HL-60 (cell line): ENCODE measurements at regions not wholly inside any gene's neighbourhood (a gene's known extent, or its start where the extent isn't known, plus 50 kb on each side); places are given as distances from the start of the nearest gene placed in this dataset.

Experiments used
- DNase-seq, 2 experiments: peaks; one replicate each; pipeline ENCODE4 v3.0.0-alpha.2; 2010 to 2020; ENCODE audit warnings: low read depth in 1 of 2, low spot score in 1 of 2
- H3K27ac ChIP-seq: fragments of 250-450 bp; sonication (Bioruptor Pico); replicated peaks from 2 replicates; pipeline ENCODE4 v1.5.1; 2020; ENCODE audit warnings: mild to moderate bottlenecking, moderate library complexity
- H3K27me3 ChIP-seq: fragments of 250-450 bp; sonication (Bioruptor Pico); 2 replicates; pipeline ENCODE4 v1.5.1; 2021; ENCODE audit warnings: mild to moderate bottlenecking, moderate library complexity; ENCODE audit not compliant: insufficient read depth, poor library complexity, severe bottlenecking
- H3K4me3 ChIP-seq: replicated peaks from 2 replicates; pipeline ENCODE4 v1.5.1; 2011; ENCODE audit warnings: mild to moderate bottlenecking, control low read depth, low read length; ENCODE audit not compliant: insufficient read depth
- GABPA ChIP-seq: IDR thresholded peaks from 2 replicates; pipeline ENCODE4 v1.6.1; 2012; ENCODE audit warnings: low read depth
- POLR2AphosphoS5 ChIP-seq: IDR thresholded peaks from 2 replicates; pipeline ENCODE4 v1.6.1; 2012; ENCODE audit warnings: low read depth
- SPI1 ChIP-seq: IDR thresholded peaks from 2 replicates; pipeline ENCODE4 v1.6.1; 2012; ENCODE audit warnings: low read depth, mild to moderate bottlenecking, borderline replicate concordance
- TF ChIP-seq, protein P1 (sequence below): IDR thresholded peaks from one replicate; pipeline ENCODE4 v1.5.1; 2011; ENCODE audit warnings: low read length, control low read depth, inconsistent platforms; ENCODE audit not compliant: insufficient read depth
- TF ChIP-seq, protein P2 (sequence below): IDR thresholded peaks from 2 replicates; pipeline ENCODE4 v1.6.1; 2012; ENCODE audit warnings: low read depth; ENCODE audit not compliant: insufficient replicate concordance

DNA sequence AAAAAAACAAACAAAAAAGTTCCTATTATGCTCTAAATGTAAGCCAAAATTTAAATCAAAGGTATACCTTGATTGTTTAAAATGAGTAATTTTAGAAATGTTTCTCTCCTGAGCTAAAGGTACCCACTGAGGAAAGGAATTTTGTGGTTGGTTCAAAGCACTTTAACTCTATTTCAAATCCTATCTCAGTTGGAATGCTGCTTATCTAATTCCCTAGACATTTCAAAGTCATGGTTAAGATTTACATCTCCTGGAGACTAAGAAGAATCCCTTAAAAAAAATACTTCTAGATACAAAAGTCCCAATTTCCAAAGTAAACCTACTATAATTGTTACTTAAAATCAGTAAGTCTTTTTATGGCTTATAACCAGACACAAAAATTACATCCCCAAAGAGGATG is 830.7 kb downstream of the GRID1 start:
- Histone ChIP-seq H3K27ac (no peak overlapping the region), H3K27me3 (no peaks in the 10 kb centered on the region), H3K4me3 (no peak overlapping the region)
- TF ChIP-seq, protein P1, sequence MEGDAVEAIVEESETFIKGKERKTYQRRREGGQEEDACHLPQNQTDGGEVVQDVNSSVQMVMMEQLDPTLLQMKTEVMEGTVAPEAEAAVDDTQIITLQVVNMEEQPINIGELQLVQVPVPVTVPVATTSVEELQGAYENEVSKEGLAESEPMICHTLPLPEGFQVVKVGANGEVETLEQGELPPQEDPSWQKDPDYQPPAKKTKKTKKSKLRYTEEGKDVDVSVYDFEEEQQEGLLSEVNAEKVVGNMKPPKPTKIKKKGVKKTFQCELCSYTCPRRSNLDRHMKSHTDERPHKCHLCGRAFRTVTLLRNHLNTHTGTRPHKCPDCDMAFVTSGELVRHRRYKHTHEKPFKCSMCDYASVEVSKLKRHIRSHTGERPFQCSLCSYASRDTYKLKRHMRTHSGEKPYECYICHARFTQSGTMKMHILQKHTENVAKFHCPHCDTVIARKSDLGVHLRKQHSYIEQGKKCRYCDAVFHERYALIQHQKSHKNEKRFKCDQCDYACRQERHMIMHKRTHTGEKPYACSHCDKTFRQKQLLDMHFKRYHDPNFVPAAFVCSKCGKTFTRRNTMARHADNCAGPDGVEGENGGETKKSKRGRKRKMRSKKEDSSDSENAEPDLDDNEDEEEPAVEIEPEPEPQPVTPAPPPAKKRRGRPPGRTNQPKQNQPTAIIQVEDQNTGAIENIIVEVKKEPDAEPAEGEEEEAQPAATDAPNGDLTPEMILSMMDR = no peak
- TF ChIP-seq SPI1 = no peak
- TF ChIP-seq POLR2AphosphoS5 = no peak
- TF ChIP-seq, protein P2, sequence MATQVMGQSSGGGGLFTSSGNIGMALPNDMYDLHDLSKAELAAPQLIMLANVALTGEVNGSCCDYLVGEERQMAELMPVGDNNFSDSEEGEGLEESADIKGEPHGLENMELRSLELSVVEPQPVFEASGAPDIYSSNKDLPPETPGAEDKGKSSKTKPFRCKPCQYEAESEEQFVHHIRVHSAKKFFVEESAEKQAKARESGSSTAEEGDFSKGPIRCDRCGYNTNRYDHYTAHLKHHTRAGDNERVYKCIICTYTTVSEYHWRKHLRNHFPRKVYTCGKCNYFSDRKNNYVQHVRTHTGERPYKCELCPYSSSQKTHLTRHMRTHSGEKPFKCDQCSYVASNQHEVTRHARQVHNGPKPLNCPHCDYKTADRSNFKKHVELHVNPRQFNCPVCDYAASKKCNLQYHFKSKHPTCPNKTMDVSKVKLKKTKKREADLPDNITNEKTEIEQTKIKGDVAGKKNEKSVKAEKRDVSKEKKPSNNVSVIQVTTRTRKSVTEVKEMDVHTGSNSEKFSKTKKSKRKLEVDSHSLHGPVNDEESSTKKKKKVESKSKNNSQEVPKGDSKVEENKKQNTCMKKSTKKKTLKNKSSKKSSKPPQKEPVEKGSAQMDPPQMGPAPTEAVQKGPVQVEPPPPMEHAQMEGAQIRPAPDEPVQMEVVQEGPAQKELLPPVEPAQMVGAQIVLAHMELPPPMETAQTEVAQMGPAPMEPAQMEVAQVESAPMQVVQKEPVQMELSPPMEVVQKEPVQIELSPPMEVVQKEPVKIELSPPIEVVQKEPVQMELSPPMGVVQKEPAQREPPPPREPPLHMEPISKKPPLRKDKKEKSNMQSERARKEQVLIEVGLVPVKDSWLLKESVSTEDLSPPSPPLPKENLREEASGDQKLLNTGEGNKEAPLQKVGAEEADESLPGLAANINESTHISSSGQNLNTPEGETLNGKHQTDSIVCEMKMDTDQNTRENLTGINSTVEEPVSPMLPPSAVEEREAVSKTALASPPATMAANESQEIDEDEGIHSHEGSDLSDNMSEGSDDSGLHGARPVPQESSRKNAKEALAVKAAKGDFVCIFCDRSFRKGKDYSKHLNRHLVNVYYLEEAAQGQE = no peak
- TF ChIP-seq GABPA = no peak
- DNase-seq = no peak

DNA sequence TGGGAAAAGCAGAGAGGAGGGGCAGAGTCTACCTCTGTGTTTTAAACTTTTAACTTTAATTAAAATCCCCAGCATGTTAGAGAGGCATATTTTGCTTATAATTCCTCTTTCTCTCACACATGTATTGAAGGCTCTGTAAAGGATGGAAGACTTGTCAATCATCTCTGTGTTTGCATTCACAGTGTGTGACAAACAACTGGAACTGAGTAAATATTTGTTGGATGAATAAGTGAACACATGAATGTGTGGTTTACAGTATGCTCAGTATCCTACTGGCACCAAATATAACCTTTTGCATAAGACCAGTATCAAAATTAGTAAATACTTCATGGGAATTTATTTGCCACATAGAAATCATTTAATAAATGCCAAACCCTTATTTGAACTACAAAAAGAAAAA is 829.0 kb downstream of the GRID1 start:
- TF ChIP-seq GABPA = no peak
- TF ChIP-seq SPI1 = no peak
- TF ChIP-seq POLR2AphosphoS5 = no peak
- TF ChIP-seq, protein P2 = no peak
- TF ChIP-seq, protein P1 = no peak
- Histone ChIP-seq H3K27me3 (no peaks in the 10 kb centered on the region), H3K27ac (no peak overlapping the region), H3K4me3 (no peak overlapping the region)
- DNase-seq = no peak

- no peak for TF ChIP-seq SPI1
- TF ChIP-seq, protein P1 = no peak
- TF ChIP-seq, protein P2 = no peak
- no peak for TF ChIP-seq GABPA
- no peak for TF ChIP-seq POLR2AphosphoS5
- Histone ChIP-seq H3K27ac (no peak overlapping the region), H3K27me3 (no peaks in the 10 kb centered on the region), H3K4me3 (no peak overlapping the region)
- no peak for DNase-seq
Measured at GRCh38 chr10:85538601-85539000, 828.0 kb downstream of the GRID1 start.
